ENCODE measurements at regions not wholly inside any gene's neighbourhood (a gene's known extent, or its start where the extent isn't known, plus 50 kb on each side); places are given as distances from the start of the nearest gene placed in this dataset.
"Not testable (repeated sequence)": the region's sequence is repeated elsewhere in the genome, so short reads cannot be mapped to it uniquely, and the experiment has no call there.

GRCh38 chr15:77844798-77845446, 212.2 kb upstream of the LINGO1 start:
- FAIRE-seq (no peak), DNase-seq (ENCODE audit: insufficient read length, low spot score) (no peak)

- DNase-seq (ENCODE audit: insufficient read length, low spot score) (no peak), FAIRE-seq (no peak)
These were observed 210.8 kb upstream of the LINGO1 start for GRCh38 chr15:77843546-77843945.

- DNase-seq (ENCODE audit: insufficient read length, low spot score) (peak; percentile 57), FAIRE-seq (no peak)
These were observed 208.5 kb upstream of the LINGO1 start for GRCh38 chr15:77840991-77841775.

GRCh38 chr15:77839970-77840905, 207.5 kb upstream of the LINGO1 start:
- DNase-seq (ENCODE audit: insufficient read length, low spot score) (no peak), FAIRE-seq (no peak)

GRCh38 chr15:77839456-77839855, 206.7 kb upstream of the LINGO1 start:
- FAIRE-seq = no peak

GRCh38 chr15:77838595-77838994, 205.9 kb upstream of the LINGO1 start:
- DNase-seq (ENCODE audit: insufficient read length, low spot score) (no peak), FAIRE-seq (no peak)

More at GRCh38 chr15:77839456-77839855, 206.7 kb upstream of the LINGO1 start:
- no peak for DNase-seq (ENCODE audit: insufficient read length, low spot score)

- FAIRE-seq = no peak
- DNase-seq (ENCODE audit: insufficient read length, low spot score) = no peak
These were observed 205.3 kb upstream of the LINGO1 start for GRCh38 chr15:77838061-77838460.

GRCh38 chr15:77837649-77838025, 204.9 kb upstream of the LINGO1 start:
- no peak for DNase-seq (ENCODE audit: insufficient read length, low spot score)
- FAIRE-seq = no peak

GRCh38 chr15:77836906-77837648, 204.4 kb upstream of the LINGO1 start:
- no peak for DNase-seq (ENCODE audit: insufficient read length, low spot score)
- no peak for FAIRE-seq

GRCh38 chr15:77836121-77836692, 203.5 kb upstream of the LINGO1 start:
- DNase-seq (ENCODE audit: insufficient read length, low spot score) = peak; percentile 59

GRCh38 chr15:77834276-77834990, 201.7 kb upstream of the LINGO1 start:
- no peak for FAIRE-seq
- DNase-seq (ENCODE audit: insufficient read length, low spot score) = no peak

More at GRCh38 chr15:77836121-77836692, 203.5 kb upstream of the LINGO1 start:
- no peak for FAIRE-seq

- no peak for DNase-seq (ENCODE audit: insufficient read length, low spot score)
- FAIRE-seq = no peak
These were observed 200.2 kb upstream of the LINGO1 start for GRCh38 chr15:77832874-77833273.

GRCh38 chr15:77831986-77832385, 199.3 kb upstream of the LINGO1 start:
- FAIRE-seq (no peak), DNase-seq (ENCODE audit: insufficient read length, low spot score) (no peak)

GRCh38 chr15:77830051-77830468, 197.3 kb upstream of the LINGO1 start:
- DNase-seq (ENCODE audit: insufficient read length, low spot score) (peak; percentile 34), FAIRE-seq (peak; percentile 28)

GRCh38 chr15:77829331-77829730, 196.6 kb upstream of the LINGO1 start:
- FAIRE-seq; DNase-seq (ENCODE audit: insufficient read length, low spot score): not testable (repeated sequence)

- no peak for FAIRE-seq
- no peak for DNase-seq (ENCODE audit: insufficient read length, low spot score)
These were observed 195.1 kb upstream of the LINGO1 start for GRCh38 chr15:77827860-77828259.

GRCh38 chr15:77826006-77826695, 193.4 kb upstream of the LINGO1 start:
- DNase-seq (ENCODE audit: insufficient read length, low spot score) (no peak), FAIRE-seq (no peak)

GRCh38 chr15:77825546-77825945, 192.8 kb upstream of the LINGO1 start:
- FAIRE-seq = no peak
- no peak for DNase-seq (ENCODE audit: insufficient read length, low spot score)

GRCh38 chr15:77825252-77825542, 192.5 kb upstream of the LINGO1 start:
- no peak for DNase-seq (ENCODE audit: insufficient read length, low spot score)
- FAIRE-seq = no peak

All from HTR-8/SVneo (cell line).